Neuronal stem cell (in vitro differentiated cells): ENCODE measurements at regions not wholly inside any gene's neighbourhood (a gene's known extent, or its start where the extent isn't known, plus 50 kb on each side); places are given as distances from the start of the nearest gene placed in this dataset.

Experiments used
- DNase-seq: peaks from one replicate; pipeline ENCODE4 v3.0.0-alpha.2; 2013; ENCODE audit warnings: low spot score
- H2AFZ ChIP-seq: one replicate; pipeline ENCODE4 v1.6.1; 2013; ENCODE audit warnings: mild to moderate bottlenecking, low read length, inconsistent platforms
- H2AK5ac ChIP-seq: 2 replicates; pipeline ENCODE4 v1.6.1; 2013; ENCODE audit warnings: low read depth, mild to moderate bottlenecking, inconsistent platforms, low read length, moderate library complexity, mixed read lengths
- H2BK120ac ChIP-seq: 2 replicates; pipeline ENCODE4 v1.6.1; 2013; ENCODE audit warnings: low read depth, mild to moderate bottlenecking, inconsistent platforms, low read length, moderate library complexity, mixed read lengths
- H2BK12ac ChIP-seq: one replicate; pipeline ENCODE4 v1.6.1; 2013; ENCODE audit warnings: low read length, inconsistent platforms
- H2BK15ac ChIP-seq: 2 replicates; pipeline ENCODE4 v1.6.1; 2013; ENCODE audit warnings: mild to moderate bottlenecking, low read length, inconsistent platforms, mixed read lengths
- H2BK5ac ChIP-seq: one replicate; pipeline ENCODE4 v1.6.1; 2013; ENCODE audit warnings: inconsistent platforms, mild to moderate bottlenecking, low read length, moderate library complexity
- H3K14ac ChIP-seq: one replicate; pipeline ENCODE4 v1.6.1; 2013; ENCODE audit warnings: low read length, inconsistent platforms
- H3K18ac ChIP-seq: 2 replicates; pipeline ENCODE4 v1.6.1; 2013; ENCODE audit warnings: low read length, inconsistent platforms
- H3K23ac ChIP-seq: 2 replicates; pipeline ENCODE4 v1.6.1; 2013; ENCODE audit warnings: low read depth, mild to moderate bottlenecking, mixed read lengths, low read length, inconsistent platforms; ENCODE audit not compliant: poor library complexity
- H3K27ac ChIP-seq: replicated peaks from 3 replicates; pipeline ENCODE4 v1.5.1; 2013; ENCODE audit warnings: low read length, inconsistent platforms
- H3K27me3 ChIP-seq, 3 experiments: 2 replicates each; pipeline ENCODE4 v1.6.1; 2013; ENCODE audit warnings: low read length in 3 of 3, mild to moderate bottlenecking in 2 of 3, inconsistent platforms in 1 of 3, low read depth in 1 of 3, mixed read lengths in 1 of 3, moderate library complexity in 1 of 3; ENCODE audit not compliant: control insufficient read depth in 3 of 3, insufficient read depth in 3 of 3
- H3K36me3 ChIP-seq, 2 donors: replicated peaks in 1 of 2; 2 replicates each; pipeline ENCODE4 v1.6.1; 2013; ENCODE audit warnings: low read length in 2 of 2; ENCODE audit not compliant: control insufficient read depth in 2 of 2, insufficient read depth in 2 of 2
- H3K4ac ChIP-seq: 2 replicates; pipeline ENCODE4 v1.6.1; 2013; ENCODE audit warnings: inconsistent platforms, mild to moderate bottlenecking, low read length, moderate library complexity
- H3K4me1 ChIP-seq, 2 donors: 1 replicate in 1 of 2; 2 replicates in 1 of 2; pipeline ENCODE4 v1.6.1; 2013; ENCODE audit warnings: low read length in 2 of 2, low read depth in 1 of 2; ENCODE audit not compliant: control insufficient read depth in 2 of 2, insufficient read depth in 1 of 2
- H3K4me2 ChIP-seq: one replicate; pipeline ENCODE4 v1.6.1; 2013; ENCODE audit warnings: mild to moderate bottlenecking, low read length, inconsistent platforms; ENCODE audit not compliant: insufficient read depth, poor library complexity, severe bottlenecking
- H3K4me3 ChIP-seq, 2 donors: 2 replicates each; pipeline ENCODE4 v1.5.1; 2013; ENCODE audit warnings: low read length in 2 of 2, mild to moderate bottlenecking in 2 of 2, inconsistent platforms in 1 of 2, moderate library complexity in 1 of 2
- H3K79me1 ChIP-seq: one replicate; pipeline ENCODE4 v1.6.1; 2013; ENCODE audit warnings: low read depth, mild to moderate bottlenecking, inconsistent platforms, low read length, moderate library complexity
- H3K9ac ChIP-seq: one replicate; pipeline ENCODE4 v1.6.1; 2013; ENCODE audit warnings: mild to moderate bottlenecking, low read depth, low read length, inconsistent platforms; ENCODE audit not compliant: poor library complexity
- H3K9me3 ChIP-seq, 2 donors: replicated peaks in 1 of 2; 2 replicates each; pipeline versions ENCODE3 to v1.6.1; 2013; ENCODE audit warnings: low read length in 2 of 2, mild to moderate bottlenecking in 2 of 2, inconsistent platforms in 1 of 2, low read depth in 1 of 2, mixed read lengths in 1 of 2, moderate library complexity in 1 of 2; ENCODE audit not compliant: control insufficient read depth in 2 of 2, insufficient read depth in 1 of 2
- H4K8ac ChIP-seq: one replicate; pipeline ENCODE4 v1.6.1; 2013; ENCODE audit warnings: low read depth, mild to moderate bottlenecking, inconsistent platforms, low read length, moderate library complexity
- H4K91ac ChIP-seq: one replicate; pipeline ENCODE4 v1.6.1; 2013; ENCODE audit warnings: low read length, low read depth, mild to moderate bottlenecking, inconsistent platforms; ENCODE audit not compliant: poor library complexity
- WGBS, 2 donors: extraction: QIAGEN DNeasy Blood & Tissue Kit; methylation state at CpG; one replicate each; pipeline ENCODE4 v1.1.7; 2013; ENCODE audit warnings: missing lambda C conversion rate in 2 of 2, mixed read lengths in 1 of 2; ENCODE audit not compliant: insufficient read length in 2 of 2, insufficient replicate concordance in 1 of 2; ENCODE audit errors: extremely low coverage in 2 of 2; 5-methylcytosine and 5-hydroxymethylcytosine counted together

DNA sequence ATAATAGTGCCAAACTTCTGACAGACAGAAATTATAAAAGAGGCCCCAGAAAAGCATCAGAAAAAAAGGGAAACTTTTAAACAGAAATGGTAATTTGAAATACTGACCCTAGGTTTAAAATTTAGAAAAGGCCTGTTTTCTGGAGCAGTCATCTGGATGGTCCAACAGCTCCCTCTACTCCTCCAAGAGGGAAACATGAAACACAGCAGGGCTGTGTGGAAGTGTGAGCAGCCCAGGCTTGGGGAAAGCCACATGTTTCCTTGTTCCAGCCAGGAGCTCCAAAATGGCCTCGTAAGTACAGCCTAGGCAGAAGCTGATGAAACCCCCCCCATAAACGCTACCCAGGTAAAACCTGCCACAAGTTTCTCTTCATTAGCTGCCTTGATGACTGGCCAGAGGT, 499.3 kb upstream of the ADAMTS16 start:
- Histone ChIP-seq H2BK15ac (no peak overlapping the region), H3K18ac (no peak overlapping the region), H3K36me3 (no peaks in the 10 kb centered on the region), H3K27me3 (no peaks in the 10 kb centered on the region), H3K9me3 (peaks cover 3 to 6% of the 10 kb centered on the region in 2 donors), H4K8ac (no peak overlapping the region), H4K91ac (no peak overlapping the region), H3K4ac (no peak overlapping the region), H2BK5ac (no peak overlapping the region), H3K23ac (no peak overlapping the region), H3K4me2 (no peak overlapping the region), H3K27ac (no peak overlapping the region), H3K9ac (no peak overlapping the region), H3K14ac (no peak overlapping the region), H3K4me1 (peaks cover 9 to 28% of the 10 kb centered on the region in 2 donors), H2AK5ac (no peak overlapping the region), H3K79me1 (no peaks in the 10 kb centered on the region), H2BK120ac (no peak overlapping the region), H3K4me3 (no peak overlapping the region), H2BK12ac (no peak overlapping the region), H2AFZ (peak overlapping the region; percentile 89)
- WGBS, 2 donors: no CpG with 5 or more reads among the region's 2 CpGs
- DNase-seq: peak; percentile 21

DNA sequence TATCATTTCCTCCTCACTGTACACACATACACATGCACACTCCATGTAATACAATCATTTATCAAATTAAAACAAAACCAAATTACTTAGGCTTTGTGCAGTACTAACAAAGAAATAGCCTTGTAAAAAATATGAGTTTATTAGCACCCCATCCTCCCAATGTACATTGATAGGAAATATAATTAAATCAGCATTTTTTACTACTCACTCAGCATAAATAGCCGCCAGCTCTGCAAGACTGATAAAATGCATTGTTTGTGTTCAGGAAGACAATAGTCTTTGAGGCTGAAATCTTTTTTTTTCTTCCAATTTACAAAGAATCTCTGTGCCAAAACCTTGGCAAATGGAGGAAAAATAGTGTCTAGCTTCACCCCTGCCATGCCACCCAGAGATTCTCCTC, 497.6 kb upstream of the ADAMTS16 start:
- Histone ChIP-seq H3K4me1 (peaks cover 2 to 15% of the 10 kb centered on the region in 2 donors), H3K4me2 (no peak overlapping the region), H2AFZ (no peak overlapping the region), H2BK120ac (no peak overlapping the region), H3K27ac (no peak overlapping the region), H4K91ac (no peak overlapping the region), H3K4me3 (no peak overlapping the region), H3K9me3 (peaks cover 3 to 6% of the 10 kb centered on the region in 2 donors), H3K27me3 (no peaks in the 10 kb centered on the region), H3K4ac (no peak overlapping the region), H4K8ac (no peak overlapping the region), H3K18ac (no peak overlapping the region), H2BK15ac (no peak overlapping the region), H2AK5ac (no peak overlapping the region), H2BK12ac (no peak overlapping the region), H3K23ac (no peak overlapping the region), H3K14ac (no peak overlapping the region), H2BK5ac (no peak overlapping the region), H3K36me3 (no peaks in the 10 kb centered on the region), H3K9ac (no peak overlapping the region), H3K79me1 (no peaks in the 10 kb centered on the region)
- DNase-seq: no peak
- no CpG with 5 or more reads among the region's 1 CpG for WGBS, 2 donors

DNA sequence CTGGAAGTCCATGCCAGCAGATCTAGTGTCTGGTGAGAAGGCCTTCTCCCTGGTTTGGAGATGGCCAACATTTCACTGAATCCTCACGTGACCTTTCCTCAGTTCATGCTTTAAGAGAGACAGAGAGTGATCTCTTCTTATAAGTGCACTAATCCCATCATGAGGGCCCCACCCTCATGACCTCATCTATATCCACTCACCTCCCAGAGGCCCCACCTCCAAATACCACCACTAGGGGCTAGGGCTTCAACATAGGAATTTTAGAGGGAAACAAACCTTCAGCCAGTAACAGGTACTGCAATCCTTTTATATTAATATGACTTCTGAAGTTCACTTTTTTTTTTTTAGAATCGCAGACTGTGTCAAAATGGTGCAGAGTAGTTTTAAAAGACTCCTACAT, 496.9 kb upstream of the ADAMTS16 start:
- H3K4me2 ChIP-seq: no peak overlapping the region
- H3K27me3 ChIP-seq: no peaks in the 10 kb centered on the region
- H3K36me3 ChIP-seq: no peaks in the 10 kb centered on the region
- H3K79me1 ChIP-seq: no peaks in the 10 kb centered on the region
- peaks cover 3 to 6% of the 10 kb centered on the region in 2 donors for H3K9me3 ChIP-seq
- H3K23ac ChIP-seq: no peak overlapping the region
- H2BK12ac ChIP-seq: no peak overlapping the region
- H2BK5ac ChIP-seq: no peak overlapping the region
- no peak for DNase-seq
- no peak overlapping the region for H2BK15ac ChIP-seq
- no peak overlapping the region for H4K91ac ChIP-seq
- H3K4me1 ChIP-seq: peaks cover 2 to 15% of the 10 kb centered on the region in 2 donors
- H4K8ac ChIP-seq: no peak overlapping the region
- H2AFZ ChIP-seq: no peak overlapping the region
- no peak overlapping the region for H3K27ac ChIP-seq
- H3K4ac ChIP-seq: no peak overlapping the region
- H2BK120ac ChIP-seq: no peak overlapping the region
- H3K18ac ChIP-seq: no peak overlapping the region
- H2AK5ac ChIP-seq: no peak overlapping the region
- WGBS, 2 donors: no CpG with 5 or more reads among the region's 2 CpGs
- no peak overlapping the region for H3K14ac ChIP-seq
- no peak overlapping the region for H3K9ac ChIP-seq
- no peak overlapping the region for H3K4me3 ChIP-seq

DNA sequence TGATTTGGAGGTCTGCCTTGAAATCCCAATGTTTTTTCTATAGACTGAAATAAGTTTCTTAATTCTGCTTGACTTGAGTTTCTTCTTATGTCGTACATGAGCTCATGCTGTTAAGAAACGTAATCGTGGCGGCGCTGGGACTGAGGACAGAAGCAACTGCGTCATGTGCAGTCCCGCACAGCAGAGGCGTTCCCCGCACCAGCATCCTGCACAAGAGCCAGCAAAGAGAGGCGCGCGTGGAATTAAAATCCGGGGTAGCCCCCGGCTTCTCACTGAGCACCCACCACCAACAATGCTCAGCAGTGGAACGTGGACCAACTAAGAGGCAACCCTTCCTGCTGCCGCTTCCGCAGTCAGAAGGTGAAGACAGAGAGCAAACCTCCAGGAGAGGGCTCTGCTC, 496.2 kb upstream of the ADAMTS16 start:
- H3K4me2 ChIP-seq: no peak overlapping the region
- no peak overlapping the region for H2BK120ac ChIP-seq
- H3K23ac ChIP-seq: no peak overlapping the region
- no CpG with 5 or more reads among the region's 17 CpGs for WGBS, 2 donors
- H2AFZ ChIP-seq: no peak overlapping the region
- H3K4me3 ChIP-seq: no peak overlapping the region
- no peak overlapping the region for H4K91ac ChIP-seq
- H2BK5ac ChIP-seq: no peak overlapping the region
- H2BK12ac ChIP-seq: no peak overlapping the region
- no peak overlapping the region for H4K8ac ChIP-seq
- no peak overlapping the region for H3K27ac ChIP-seq
- H3K4ac ChIP-seq: no peak overlapping the region
- H3K79me1 ChIP-seq: no peaks in the 10 kb centered on the region
- peaks cover 2 to 15% of the 10 kb centered on the region in 2 donors for H3K4me1 ChIP-seq
- H3K36me3 ChIP-seq: no peaks in the 10 kb centered on the region
- H2BK15ac ChIP-seq: no peak overlapping the region
- no peak for DNase-seq
- H3K9ac ChIP-seq: no peak overlapping the region
- H2AK5ac ChIP-seq: no peak overlapping the region
- no peak overlapping the region for H3K14ac ChIP-seq
- no peak overlapping the region for H3K18ac ChIP-seq
- peaks cover 3 to 6% of the 10 kb centered on the region in 2 donors for H3K9me3 ChIP-seq
- H3K27me3 ChIP-seq: no peaks in the 10 kb centered on the region
